Subcutaneous abdominal adipose tissue (tissue), 5 donors: ENCODE measurements at regions not wholly inside any gene's neighbourhood (a gene's known extent, or its start where the extent isn't known, plus 50 kb on each side); places are given as distances from the start of the nearest gene placed in this dataset.

Experiments used
- H3K27ac ChIP-seq: one replicate; pipeline ENCODE4 v1.7.0; 2013; ENCODE audit warnings: low read depth, mild to moderate bottlenecking, inconsistent platforms, low read length, moderate library complexity
- H3K27me3 ChIP-seq, 5 donors: one replicate each; pipeline ENCODE4 v1.7.0; 2013; ENCODE audit warnings: low read length in 5 of 5, inconsistent platforms in 1 of 5; ENCODE audit not compliant: control insufficient read depth in 5 of 5, insufficient read depth in 4 of 5
- H3K36me3 ChIP-seq, 5 donors: one replicate each; pipeline ENCODE4 v1.7.0; 2013; ENCODE audit warnings: low read length in 5 of 5; ENCODE audit not compliant: control insufficient read depth in 5 of 5, insufficient read depth in 5 of 5
- H3K4me1 ChIP-seq, 5 donors: one replicate each; pipeline ENCODE4 v1.7.0; 2013; ENCODE audit warnings: low read length in 5 of 5, mild to moderate bottlenecking in 3 of 5, moderate library complexity in 1 of 5; ENCODE audit not compliant: control insufficient read depth in 5 of 5, insufficient read depth in 5 of 5
- H3K4me3 ChIP-seq, 5 donors: one replicate each; pipeline ENCODE4 v1.7.0; 2013; ENCODE audit warnings: low read length in 5 of 5, low read depth in 1 of 5
- H3K9ac ChIP-seq, 5 donors: one replicate each; pipeline ENCODE4 v1.7.0; 2013; ENCODE audit warnings: low read length in 5 of 5, mild to moderate bottlenecking in 4 of 5, moderate library complexity in 3 of 5
- H3K9me3 ChIP-seq, 5 donors: one replicate each; pipeline ENCODE4 v1.7.0; 2013; ENCODE audit warnings: low read length in 5 of 5; ENCODE audit not compliant: control insufficient read depth in 5 of 5
- donor health status: healthy.
- donor health status: healthy.
- donor health status: healthy.
- donor health status: healthy.
- donor health status: healthy.

GRCh38 chr5:125421006-125421405 is 674.6 kb upstream of the ZNF608 start:
- no peak overlapping the region for H3K27ac ChIP-seq
- H3K9ac ChIP-seq, result no peak overlapping the region
- H3K4me1 ChIP-seq, result no peaks in the 10 kb centered on the region
- H3K4me3 ChIP-seq, result no peak overlapping the region
- H3K36me3 ChIP-seq, result no peaks in the 10 kb centered on the region
- H3K9me3 ChIP-seq, result no peaks in the 10 kb centered on the region
- H3K27me3 ChIP-seq, result no peaks in the 10 kb centered on the region

GRCh38 chr5:125422342-125422741 is 675.9 kb upstream of the ZNF608 start:
- H3K27me3 ChIP-seq, result no peaks in the 10 kb centered on the region
- H3K4me3 ChIP-seq, result no peak overlapping the region
- no peaks in the 10 kb centered on the region for H3K4me1 ChIP-seq
- no peak overlapping the region for H3K9ac ChIP-seq
- H3K9me3 ChIP-seq, result no peaks in the 10 kb centered on the region
- no peak overlapping the region for H3K27ac ChIP-seq
- no peaks in the 10 kb centered on the region for H3K36me3 ChIP-seq

- no peak overlapping the region for H3K9ac ChIP-seq
- H3K4me1 ChIP-seq, result no peaks in the 10 kb centered on the region
- no peaks in the 10 kb centered on the region for H3K36me3 ChIP-seq
Observed at GRCh38 chr5:125424402-125425141, 678.1 kb upstream of the ZNF608 start.

DNA sequence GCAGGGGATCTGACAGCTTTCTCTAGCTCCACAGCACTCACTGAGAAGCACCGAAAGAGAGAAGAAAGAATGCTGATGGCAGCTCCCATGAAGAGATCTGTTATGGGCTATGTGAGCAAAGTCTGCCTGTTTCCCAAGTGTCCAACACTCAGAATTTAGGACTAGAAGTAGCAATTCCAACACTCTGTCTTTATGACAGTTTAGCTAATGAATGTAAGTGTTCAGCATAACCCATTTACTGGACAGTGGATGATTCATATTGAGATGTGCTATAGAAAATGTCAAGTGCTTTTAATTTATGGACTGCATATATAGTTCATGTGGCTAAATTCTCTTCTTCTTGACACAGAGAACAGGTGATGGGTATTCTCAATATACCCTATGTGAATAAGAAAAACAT is 683.1 kb upstream of the ZNF608 start:
- H3K27ac ChIP-seq, result no peak overlapping the region
- H3K4me3 ChIP-seq, result no peak overlapping the region
- H3K27me3 ChIP-seq, result no peaks in the 10 kb centered on the region
- peaks cover 0 to 3% (median 0%) of the 10 kb centered on the region in 5 donors for H3K9me3 ChIP-seq
- no peaks in the 10 kb centered on the region for H3K4me1 ChIP-seq
- H3K36me3 ChIP-seq, result no peaks in the 10 kb centered on the region
- no peak overlapping the region for H3K9ac ChIP-seq

More at GRCh38 chr5:125424402-125425141, 678.1 kb upstream of the ZNF608 start:
- Histone ChIP-seq H3K9me3 (peaks cover 0 to 3% (median 0%) of the 10 kb centered on the region in 5 donors), H3K27me3 (no peaks in the 10 kb centered on the region), H3K4me3 (no peak overlapping the region), H3K27ac (no peak overlapping the region)

DNA sequence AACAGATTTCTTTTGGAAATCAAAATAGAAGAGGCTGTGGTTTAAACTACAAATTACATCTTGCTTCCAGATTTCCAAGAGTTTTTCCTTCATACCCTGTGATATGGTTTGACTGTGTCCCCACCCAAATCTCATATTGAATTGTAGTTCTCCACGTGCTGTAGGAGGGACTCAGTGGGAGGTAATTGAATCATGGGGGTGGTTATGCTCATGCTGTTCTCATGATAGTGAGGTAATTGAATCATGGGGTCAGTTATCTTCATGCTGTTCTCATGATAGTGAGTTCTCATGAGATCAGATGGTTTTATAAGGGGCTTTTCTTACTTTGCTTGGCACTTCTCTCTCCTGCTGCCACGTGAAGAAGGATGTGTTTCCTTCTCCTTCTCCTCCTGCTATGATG is 687.0 kb upstream of the ZNF608 start:
- no peaks in the 10 kb centered on the region for H3K27me3 ChIP-seq
- no peak overlapping the region for H3K9ac ChIP-seq
- no peaks in the 10 kb centered on the region for H3K4me1 ChIP-seq
- no peak overlapping the region for H3K4me3 ChIP-seq
- no peaks in the 10 kb centered on the region for H3K36me3 ChIP-seq
- H3K27ac ChIP-seq, result no peak overlapping the region
- peaks cover 0 to 2% (median 0%) of the 10 kb centered on the region in 5 donors for H3K9me3 ChIP-seq

DNA sequence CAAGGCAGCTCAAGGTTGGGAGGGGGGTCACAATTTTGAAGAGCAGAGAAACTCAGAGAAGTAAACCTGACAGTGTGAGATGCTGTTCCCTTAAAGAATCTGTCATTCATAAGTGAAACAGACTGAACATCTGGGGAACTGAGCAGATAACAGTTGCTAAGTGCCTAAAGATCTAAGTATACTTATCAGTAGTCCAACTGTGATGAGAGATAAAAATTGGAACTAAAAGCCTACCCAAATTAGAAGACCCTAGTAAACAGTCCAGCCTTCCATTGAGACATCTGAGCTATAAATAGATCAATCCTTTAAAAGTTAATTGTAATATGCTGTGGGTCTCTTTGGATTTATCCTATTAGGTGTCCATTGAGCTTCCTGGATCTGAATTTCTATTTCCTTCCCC is 692.8 kb upstream of the ZNF608 start:
- H3K9me3 ChIP-seq, result peaks cover 0 to 10% (median 9%) of the 10 kb centered on the region in 5 donors
- H3K27ac ChIP-seq, result no peak overlapping the region
- H3K27me3 ChIP-seq, result no peaks in the 10 kb centered on the region
- no peaks in the 10 kb centered on the region for H3K4me1 ChIP-seq
- H3K9ac ChIP-seq, result no peak overlapping the region
- no peak overlapping the region for H3K4me3 ChIP-seq
- H3K36me3 ChIP-seq, result no peaks in the 10 kb centered on the region

DNA sequence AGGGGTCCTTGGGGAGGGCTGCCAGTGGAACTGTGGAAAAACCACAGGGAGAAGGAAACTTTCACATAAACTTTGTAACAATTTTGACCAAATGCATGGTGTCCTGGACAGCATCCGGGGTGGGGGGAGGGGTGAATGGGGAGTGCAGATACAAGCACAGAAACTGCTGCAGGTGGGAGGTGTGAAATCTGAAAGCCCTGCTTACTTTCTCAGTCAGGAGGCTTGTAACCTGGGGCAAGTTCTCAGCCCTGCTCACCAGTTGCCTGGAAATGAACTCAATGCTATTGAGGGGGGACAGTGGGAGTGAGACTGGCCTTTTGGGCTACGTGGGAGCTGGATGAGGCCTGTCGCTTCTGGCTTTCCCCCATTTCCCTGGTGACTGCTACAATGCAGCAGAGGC is 694.5 kb upstream of the ZNF608 start:
- H3K4me3 ChIP-seq, result no peak overlapping the region
- no peaks in the 10 kb centered on the region for H3K4me1 ChIP-seq
- no peaks in the 10 kb centered on the region for H3K36me3 ChIP-seq
- H3K9me3 ChIP-seq, result peaks cover 0 to 11% (median 9%) of the 10 kb centered on the region in 5 donors
- H3K9ac ChIP-seq, result no peak overlapping the region
- no peak overlapping the region for H3K27ac ChIP-seq
- no peaks in the 10 kb centered on the region for H3K27me3 ChIP-seq

- Histone ChIP-seq H3K36me3 (no peaks in the 10 kb centered on the region), H3K27ac (no peak overlapping the region), H3K9ac (no peak overlapping the region), H3K9me3 (peaks cover 0 to 4% (median 0%) of the 10 kb centered on the region in 5 donors), H3K27me3 (no peaks in the 10 kb centered on the region), H3K4me3 (no peak overlapping the region), H3K4me1 (peaks cover 0 to 3% (median 0%) of the 10 kb centered on the region in 5 donors)
Observed at GRCh38 chr5:125446986-125447385, 700.5 kb upstream of the ZNF608 start.

GRCh38 chr5:125450771-125451170 is 704.3 kb upstream of the ZNF608 start:
- Histone ChIP-seq H3K9ac (no peak overlapping the region), H3K36me3 (no peaks in the 10 kb centered on the region), H3K27me3 (no peaks in the 10 kb centered on the region), H3K9me3 (no peaks in the 10 kb centered on the region), H3K4me1 (peaks cover 0 to 3% (median 0%) of the 10 kb centered on the region in 5 donors), H3K4me3 (no peak overlapping the region), H3K27ac (no peak overlapping the region)

DNA sequence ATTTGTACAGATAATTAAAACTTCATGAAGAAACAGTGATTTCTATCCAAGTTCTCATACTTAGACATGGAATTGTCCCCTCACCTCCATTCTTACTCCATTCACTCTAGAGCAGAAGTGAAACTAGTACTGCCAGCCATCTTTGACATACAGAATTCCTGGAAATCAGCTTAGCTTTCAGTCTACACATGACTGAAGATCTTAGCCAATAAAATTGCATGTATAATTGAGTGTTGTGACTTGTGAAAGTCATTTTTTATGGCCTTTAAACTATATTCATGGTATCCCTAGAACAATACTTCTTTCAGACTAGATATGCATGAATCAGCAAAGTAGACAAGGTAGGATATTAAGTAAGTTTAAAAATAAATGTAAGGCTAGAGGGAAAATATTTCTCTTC is 705.2 kb upstream of the ZNF608 start:
- no peak overlapping the region for H3K4me3 ChIP-seq
- no peak overlapping the region for H3K9ac ChIP-seq
- no peaks in the 10 kb centered on the region for H3K9me3 ChIP-seq
- no peak overlapping the region for H3K27ac ChIP-seq
- peaks cover 0 to 3% (median 0%) of the 10 kb centered on the region in 5 donors for H3K4me1 ChIP-seq
- H3K27me3 ChIP-seq, result no peaks in the 10 kb centered on the region
- H3K36me3 ChIP-seq, result no peaks in the 10 kb centered on the region
